Mesodermal cell (in vitro differentiated cells): ENCODE measurements at regions not wholly inside any gene's neighbourhood (a gene's known extent, or its start where the extent isn't known, plus 50 kb on each side); places are given as distances from the start of the nearest gene placed in this dataset.
A peak's percentile ranks its signal among the peaks of the same experiment; 100 is the strongest.

Source experiments
- H3K27ac ChIP-seq: 2 replicates; pipeline ENCODE4 v1.7.0; 2013; ENCODE audit warnings: mild to moderate bottlenecking, low read depth, low read length, moderate library complexity; ENCODE audit not compliant: severe bottlenecking
- H3K36me3 ChIP-seq: 2 replicates; pipeline ENCODE4 v1.7.1; 2013; ENCODE audit warnings: mild to moderate bottlenecking, low read length, moderate library complexity; ENCODE audit not compliant: control insufficient read depth, insufficient read depth
- H3K4me1 ChIP-seq: one replicate; pipeline ENCODE4 v1.7.1; 2013; ENCODE audit warnings: mild to moderate bottlenecking, low read length; ENCODE audit not compliant: insufficient read depth, control insufficient read depth, poor library complexity, severe bottlenecking
- H3K4me3 ChIP-seq: 2 replicates; pipeline ENCODE4 v1.7.0; 2013; ENCODE audit warnings: low read length, control low read depth, mild to moderate bottlenecking; ENCODE audit not compliant: insufficient read depth, poor library complexity, severe bottlenecking; ENCODE audit errors: extremely low read depth
- H3K9me3 ChIP-seq: 2 replicates; pipeline ENCODE4 v1.7.1; 2013; ENCODE audit warnings: mild to moderate bottlenecking, low read length, moderate library complexity; ENCODE audit not compliant: control insufficient read depth
- WGBS, 2 experiments: methylation state at CpG; one replicate each; pipeline ENCODE4 v1.1.5; 2013; ENCODE audit warnings: missing lambda C conversion rate in 2 of 2; ENCODE audit not compliant: insufficient coverage in 2 of 2; 5-methylcytosine and 5-hydroxymethylcytosine counted together

GRCh38 chr10:4651404-4652037 is 174.5 kb upstream of the AKR1E2 start:
- H3K4me3 ChIP-seq = no peak overlapping the region
- no peaks in the 10 kb centered on the region for H3K36me3 ChIP-seq
- no peaks in the 10 kb centered on the region for H3K9me3 ChIP-seq
- 100% methylated on average over 3 to 4 of the region's 5 CpGs for WGBS, 2 experiments
- no peak overlapping the region for H3K27ac ChIP-seq
- H3K4me1 ChIP-seq = peaks cover 7% of the 10 kb centered on the region

- H3K4me1 ChIP-seq = peaks cover 7% of the 10 kb centered on the region
- no peaks in the 10 kb centered on the region for H3K9me3 ChIP-seq
- WGBS, 2 experiments = 87 to 92% methylated on average over 3 to 5 of the region's 6 CpGs
- no peak overlapping the region for H3K27ac ChIP-seq
- H3K4me3 ChIP-seq = no peak overlapping the region
- no peaks in the 10 kb centered on the region for H3K36me3 ChIP-seq
Observed at GRCh38 chr10:4650582-4650981, 175.4 kb upstream of the AKR1E2 start.

- WGBS, 2 experiments = 80% methylated on average over 2 of the region's 3 CpGs; no CpG with 5 or more reads in 1 of the 2 experiments
- Histone ChIP-seq H3K4me3 (no peak overlapping the region), H3K27ac (no peak overlapping the region)
Observed at GRCh38 chr10:4649886-4650508, 176.0 kb upstream of the AKR1E2 start.

GRCh38 chr10:4649471-4649870 is 176.5 kb upstream of the AKR1E2 start:
- H3K4me3 ChIP-seq = no peak overlapping the region
- H3K27ac ChIP-seq = no peak overlapping the region
- peaks cover 4% of the 10 kb centered on the region for H3K4me1 ChIP-seq

More at GRCh38 chr10:4649886-4650508, 176.0 kb upstream of the AKR1E2 start:
- Histone ChIP-seq H3K4me1 (peaks cover 4% of the 10 kb centered on the region), H3K9me3 (no peaks in the 10 kb centered on the region), H3K36me3 (no peaks in the 10 kb centered on the region)

GRCh38 chr10:4648999-4649398 is 177.0 kb upstream of the AKR1E2 start:
- no peak overlapping the region for H3K27ac ChIP-seq
- H3K9me3 ChIP-seq = no peaks in the 10 kb centered on the region
- whole genome bisulfite sequencing, 2 experiments = 58 to 77% methylated on average over 3 of the region's 3 CpGs

More at GRCh38 chr10:4649471-4649870, 176.5 kb upstream of the AKR1E2 start:
- Histone ChIP-seq H3K9me3 (no peaks in the 10 kb centered on the region), H3K36me3 (no peaks in the 10 kb centered on the region)

GRCh38 chr10:4647109-4647785 is 178.8 kb upstream of the AKR1E2 start:
- H3K9me3 ChIP-seq = no peaks in the 10 kb centered on the region
- no peaks in the 10 kb centered on the region for H3K36me3 ChIP-seq
- H3K27ac ChIP-seq = peak overlapping the region; percentile 36
- no peak overlapping the region for H3K4me3 ChIP-seq
- H3K4me1 ChIP-seq = peaks cover 4% of the 10 kb centered on the region
- WGBS, 2 experiments = no CpG with 5 or more reads among the region's 3 CpGs

More at GRCh38 chr10:4648999-4649398, 177.0 kb upstream of the AKR1E2 start:
- peaks cover 4% of the 10 kb centered on the region for H3K4me1 ChIP-seq
- H3K4me3 ChIP-seq = no peak overlapping the region
- no peaks in the 10 kb centered on the region for H3K36me3 ChIP-seq

GRCh38 chr10:4646547-4646946 is 179.5 kb upstream of the AKR1E2 start:
- no peak overlapping the region for H3K4me3 ChIP-seq
- H3K36me3 ChIP-seq = no peaks in the 10 kb centered on the region
- peaks cover 4% of the 10 kb centered on the region for H3K4me1 ChIP-seq
- WGBS, 2 experiments = 100% methylated on average over 1 of the region's 3 CpGs
- H3K27ac ChIP-seq = peak overlapping the region; percentile 36
- no peaks in the 10 kb centered on the region for H3K9me3 ChIP-seq

- Histone ChIP-seq H3K27ac (no peak overlapping the region), H3K36me3 (no peaks in the 10 kb centered on the region), H3K9me3 (no peaks in the 10 kb centered on the region), H3K4me1 (peaks cover 4% of the 10 kb centered on the region), H3K4me3 (no peak overlapping the region)
- WGBS, 2 experiments = 100% methylated on average over 1 of the region's 2 CpGs
Observed at GRCh38 chr10:4645836-4646235, 180.2 kb upstream of the AKR1E2 start.

- Histone ChIP-seq H3K4me1 (no peaks in the 10 kb centered on the region), H3K36me3 (no peaks in the 10 kb centered on the region), H3K4me3 (no peak overlapping the region), H3K9me3 (no peaks in the 10 kb centered on the region), H3K27ac (no peak overlapping the region)
- WGBS, 2 experiments = 83 to 89% methylated on average over 1 of the region's 1 CpG
Observed at GRCh38 chr10:4643471-4643870, 182.5 kb upstream of the AKR1E2 start.

- Histone ChIP-seq H3K27ac (no peak overlapping the region), H3K9me3 (no peaks in the 10 kb centered on the region), H3K4me3 (no peak overlapping the region), H3K36me3 (no peaks in the 10 kb centered on the region), H3K4me1 (no peaks in the 10 kb centered on the region)
- WGBS, 2 experiments = 81 to 89% methylated on average over 2 of the region's 2 CpGs
Observed at GRCh38 chr10:4639960-4640359, 186.0 kb upstream of the AKR1E2 start.

- Histone ChIP-seq H3K36me3 (no peaks in the 10 kb centered on the region), H3K27ac (no peak overlapping the region), H3K4me3 (no peak overlapping the region), H3K4me1 (no peaks in the 10 kb centered on the region), H3K9me3 (no peaks in the 10 kb centered on the region)
- 86 to 89% methylated on average over 1 of the region's 3 CpGs for WGBS, 2 experiments
Observed at GRCh38 chr10:4638099-4638498, 187.9 kb upstream of the AKR1E2 start.
